Fibroblast of lung (primary cell): ENCODE measurements at regions not wholly inside any gene's neighbourhood (a gene's known extent, or its start where the extent isn't known, plus 50 kb on each side); places are given as distances from the start of the nearest gene placed in this dataset.
"Not testable (repeated sequence)": the region's sequence is repeated elsewhere in the genome, so short reads cannot be mapped to it uniquely, and the experiment has no call there.

Experiments used
- DNase-seq, 2 donors: peaks; one replicate each; pipeline versions ENCODE4 v3.0.0 to v3.0.0-alpha.2; 2010; ENCODE audit warnings: low read depth in 2 of 2
- H2AFZ ChIP-seq: 2 replicates; pipeline ENCODE4 v1.5.1; 2012; ENCODE audit warnings: low read length, control low read depth, inconsistent platforms
- H3K27ac ChIP-seq: 2 replicates; pipeline ENCODE4 v1.5.1; 2011; ENCODE audit warnings: low read length, control low read depth; ENCODE audit not compliant: insufficient read depth
- H3K27me3 ChIP-seq: 2 replicates; pipeline ENCODE4 v1.5.1; 2011; ENCODE audit warnings: mild to moderate bottlenecking, low read length; ENCODE audit not compliant: control insufficient read depth, insufficient read depth
- H3K36me3 ChIP-seq: 2 replicates; pipeline ENCODE4 v1.5.1; 2011; ENCODE audit warnings: low read length; ENCODE audit not compliant: control insufficient read depth, insufficient read depth
- H3K4me1 ChIP-seq: 2 replicates; pipeline ENCODE4 v1.5.1; 2011; ENCODE audit warnings: low read length; ENCODE audit not compliant: control insufficient read depth, insufficient read depth; ENCODE audit errors: extremely low read depth
- H3K4me2 ChIP-seq: 2 replicates; pipeline ENCODE4 v1.5.1; 2011; ENCODE audit warnings: low read length, control low read depth; ENCODE audit not compliant: insufficient read depth; ENCODE audit errors: extremely low read depth
- H3K4me3 ChIP-seq, 4 experiments: fragments of 200-600 bp in 1 of 4; sonication (generic) in 1 of 4; replicated peaks in 1 of 4; 2 replicates each; pipeline ENCODE4 v1.5.1; 2011 to 2016; ENCODE audit warnings: low read length in 4 of 4, low read depth in 3 of 4, mild to moderate bottlenecking in 3 of 4, control low read depth in 2 of 4, inconsistent platforms in 1 of 4, mixed read lengths in 1 of 4; ENCODE audit not compliant: insufficient read depth in 1 of 4; ENCODE audit errors: control extremely low read depth in 1 of 4
- H3K79me2 ChIP-seq: 2 replicates; pipeline ENCODE4 v1.5.1; 2012; ENCODE audit warnings: mild to moderate bottlenecking, low read length, inconsistent platforms; ENCODE audit not compliant: control insufficient read depth, insufficient read depth
- H3K9ac ChIP-seq: 2 replicates; pipeline ENCODE4 v1.5.1; 2011; ENCODE audit warnings: mild to moderate bottlenecking, low read length, control low read depth; ENCODE audit not compliant: insufficient read depth
- H3K9me3 ChIP-seq: 2 replicates; pipeline ENCODE4 v1.5.1; 2012; ENCODE audit warnings: low read depth, low read length; ENCODE audit not compliant: control insufficient read depth, insufficient read depth
- H4K20me1 ChIP-seq: 2 replicates; pipeline ENCODE4 v1.5.1; 2011; ENCODE audit warnings: low read length; ENCODE audit not compliant: control insufficient read depth, insufficient read depth; ENCODE audit errors: extremely low read depth
- EZH2 ChIP-seq: IDR thresholded peaks from 2 replicates; pipeline ENCODE4 v1.5.1; 2012; ENCODE audit warnings: low read length, control low read depth, mild to moderate bottlenecking; ENCODE audit errors: missing control alignments
- TF ChIP-seq, protein P1 (sequence below), 2 donors: IDR thresholded peaks in 1 of 2; conservative IDR thresholded peaks in 1 of 2; 1 replicate in 1 of 2; 2 replicates in 1 of 2; pipeline ENCODE4 v1.5.1; 2011 to 2012; ENCODE audit warnings: low read length in 2 of 2, control low read depth in 1 of 2, inconsistent platforms in 1 of 2, low read depth in 1 of 2, mild to moderate bottlenecking in 1 of 2

DNA sequence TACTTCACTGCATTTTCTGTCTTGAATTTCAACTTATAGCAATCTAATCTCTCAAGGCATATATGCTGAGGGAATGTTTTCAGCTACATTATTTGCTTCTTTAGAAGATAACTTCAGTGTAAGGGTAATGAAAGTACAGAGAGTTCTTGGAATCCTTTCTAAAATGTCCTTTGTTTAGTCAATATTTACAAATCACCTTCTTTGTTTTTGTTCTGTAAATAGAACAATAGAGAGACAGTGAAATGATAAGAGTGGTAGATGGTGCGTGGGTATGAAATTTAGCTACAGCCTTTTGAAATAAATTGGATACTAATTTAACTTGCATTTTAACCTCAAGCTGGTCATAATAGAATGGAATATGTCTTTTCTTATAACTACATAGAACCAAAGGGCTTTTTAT, 171.1 kb upstream of the MARCKS start:
- Histone ChIP-seq H2AFZ (no peak overlapping the region), H3K36me3 (no peaks in the 10 kb centered on the region), H3K4me2 (no peak overlapping the region), H3K79me2 (no peaks in the 10 kb centered on the region), H3K9ac (no peak overlapping the region), H4K20me1 (no peaks in the 10 kb centered on the region), H3K9me3 (no peaks in the 10 kb centered on the region), H3K27ac (no peak overlapping the region), H3K4me1 (peaks cover 2% of the 10 kb centered on the region), H3K27me3 (no peaks in the 10 kb centered on the region), H3K4me3 (no peak overlapping the region)
- DNase-seq: no peak
- no peak for TF ChIP-seq EZH2
- TF ChIP-seq, protein P1, sequence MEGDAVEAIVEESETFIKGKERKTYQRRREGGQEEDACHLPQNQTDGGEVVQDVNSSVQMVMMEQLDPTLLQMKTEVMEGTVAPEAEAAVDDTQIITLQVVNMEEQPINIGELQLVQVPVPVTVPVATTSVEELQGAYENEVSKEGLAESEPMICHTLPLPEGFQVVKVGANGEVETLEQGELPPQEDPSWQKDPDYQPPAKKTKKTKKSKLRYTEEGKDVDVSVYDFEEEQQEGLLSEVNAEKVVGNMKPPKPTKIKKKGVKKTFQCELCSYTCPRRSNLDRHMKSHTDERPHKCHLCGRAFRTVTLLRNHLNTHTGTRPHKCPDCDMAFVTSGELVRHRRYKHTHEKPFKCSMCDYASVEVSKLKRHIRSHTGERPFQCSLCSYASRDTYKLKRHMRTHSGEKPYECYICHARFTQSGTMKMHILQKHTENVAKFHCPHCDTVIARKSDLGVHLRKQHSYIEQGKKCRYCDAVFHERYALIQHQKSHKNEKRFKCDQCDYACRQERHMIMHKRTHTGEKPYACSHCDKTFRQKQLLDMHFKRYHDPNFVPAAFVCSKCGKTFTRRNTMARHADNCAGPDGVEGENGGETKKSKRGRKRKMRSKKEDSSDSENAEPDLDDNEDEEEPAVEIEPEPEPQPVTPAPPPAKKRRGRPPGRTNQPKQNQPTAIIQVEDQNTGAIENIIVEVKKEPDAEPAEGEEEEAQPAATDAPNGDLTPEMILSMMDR (conservative IDR thresholded peaks at IDR 0.05 in 1 of 2, IDR thresholded peaks at IDR 0.05 in 1 of 2; ENCODE audit: low read depth in 1 of 2, low read length in 2 of 2): no peak

DNA sequence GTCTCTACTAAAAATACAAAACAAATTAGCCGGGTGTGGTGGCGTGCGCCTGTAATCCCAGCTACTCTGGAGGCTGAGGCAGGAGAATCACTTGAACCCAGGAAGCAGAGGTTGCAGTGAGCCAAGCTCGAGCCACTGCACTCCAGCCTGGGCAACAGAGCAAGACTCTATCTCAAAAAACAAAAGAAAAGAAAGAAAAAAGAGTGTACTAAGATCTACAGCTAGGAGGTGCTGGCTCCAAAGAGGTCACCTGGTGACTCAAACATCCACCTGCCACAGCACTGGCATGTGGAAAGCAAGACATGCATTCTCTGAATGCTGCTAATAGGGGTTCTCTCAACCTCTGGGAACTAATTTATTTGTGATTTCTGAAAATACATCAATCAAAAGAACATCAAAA, 167.5 kb upstream of the MARCKS start:
- H2AFZ ChIP-seq, H3K9ac ChIP-seq, H3K27ac ChIP-seq, H4K20me1 ChIP-seq, DNase-seq, H3K4me2 ChIP-seq, H3K79me2 ChIP-seq, H3K4me3 ChIP-seq, H3K27me3 ChIP-seq, H3K36me3 ChIP-seq, H3K4me1 ChIP-seq, H3K9me3 ChIP-seq: not testable (repeated sequence)

DNA sequence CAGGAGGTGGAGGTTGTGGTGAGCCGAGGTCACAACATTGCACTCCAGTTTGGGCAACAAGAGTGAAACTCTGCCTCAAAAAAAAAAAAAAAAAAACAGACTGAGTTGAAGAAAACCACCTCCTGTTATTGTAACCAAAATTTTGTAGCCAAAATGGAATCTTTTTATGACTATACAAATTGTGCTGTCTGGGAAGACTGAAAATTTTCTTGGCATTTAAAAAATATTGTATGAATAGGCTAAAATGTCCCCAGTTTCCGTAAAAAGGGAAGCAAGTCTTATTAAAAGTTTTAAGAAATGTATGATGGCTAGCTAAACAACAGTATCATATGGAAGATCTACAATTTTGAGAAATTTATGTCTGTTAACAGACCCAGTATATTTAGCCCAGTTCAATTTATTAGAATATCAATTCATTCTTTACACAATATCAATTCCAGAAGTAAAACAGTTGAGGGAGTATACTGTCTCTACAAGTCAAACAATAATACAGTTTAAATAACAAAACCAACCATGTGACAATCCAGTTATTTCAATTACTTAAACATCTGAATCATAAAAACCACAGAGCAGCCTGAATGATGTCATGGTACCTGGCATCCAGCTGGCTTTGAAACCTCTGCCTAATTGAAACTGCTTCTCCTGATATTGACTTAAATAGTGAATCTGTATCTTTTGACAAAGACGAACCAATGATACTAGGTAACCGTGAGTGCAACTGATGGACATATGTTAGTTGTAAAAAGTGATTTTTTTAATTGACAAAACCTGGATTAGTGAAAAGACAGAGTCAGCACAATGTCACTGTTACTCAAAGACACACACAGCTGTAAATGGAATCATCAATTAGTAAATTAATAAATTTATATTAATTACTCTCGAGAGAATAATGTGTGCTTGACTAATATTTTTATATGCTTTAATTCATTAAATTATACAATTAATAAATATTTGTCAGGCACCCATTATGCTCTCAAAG, 166.6 kb upstream of the MARCKS start:
- no peak overlapping the region for H2AFZ ChIP-seq
- H3K4me2 ChIP-seq: peak overlapping the region; percentile 51
- H3K4me1 ChIP-seq: peaks cover 9% of the 10 kb centered on the region
- no peaks in the 10 kb centered on the region for H3K9me3 ChIP-seq
- no peaks in the 10 kb centered on the region for H3K27me3 ChIP-seq
- no peak overlapping the region for H3K27ac ChIP-seq
- peak; percentile 91 to 95 for DNase-seq
- no peaks in the 10 kb centered on the region for H4K20me1 ChIP-seq
- H3K4me3 ChIP-seq: no peak overlapping the region
- H3K9ac ChIP-seq: no peak overlapping the region
- TF ChIP-seq, protein P1 (conservative IDR thresholded peaks at IDR 0.05 in 1 of 2, IDR thresholded peaks at IDR 0.05 in 1 of 2; ENCODE audit: low read depth in 1 of 2, low read length in 2 of 2): no peak
- TF ChIP-seq EZH2: no peak
- no peaks in the 10 kb centered on the region for H3K36me3 ChIP-seq
- H3K79me2 ChIP-seq: no peaks in the 10 kb centered on the region
